ENCODE measurements at regions not wholly inside any gene's neighbourhood (a gene's known extent, or its start where the extent isn't known, plus 50 kb on each side); places are given as distances from the start of the nearest gene placed in this dataset.
"Not testable (repeated sequence)": the region's sequence is repeated elsewhere in the genome, so short reads cannot be mapped to it uniquely, and the experiment has no call there.

GRCh38 chr1:178043940-178044339 is 50.0 kb upstream of the RASAL2 start:
- H3K4me1 Mint-ChIP-seq; H3K27ac Mint-ChIP-seq; H3K4me3 Mint-ChIP-seq; ATAC-seq (ENCODE audit: low read depth); DNase-seq (ENCODE audit: low spot score in 2 of 2); H3K9me3 Mint-ChIP-seq; H3K36me3 Mint-ChIP-seq: not testable (repeated sequence)
- H3K27me3 Mint-ChIP-seq = peaks cover 11% of the 10 kb centered on the region
